AG09309 (cell line): ENCODE measurements at regions not wholly inside any gene's neighbourhood (a gene's known extent, or its start where the extent isn't known, plus 50 kb on each side); places are given as distances from the start of the nearest gene placed in this dataset.

Experiments used
- DNase-seq: peaks from one replicate; pipeline ENCODE4 v3.0.0-alpha.2; 2010; ENCODE audit warnings: low read depth
- H3K4me3 ChIP-seq: 2 replicates; pipeline ENCODE4 v1.5.1; 2011; ENCODE audit warnings: mild to moderate bottlenecking, low read depth, low read length, moderate library complexity; ENCODE audit not compliant: control insufficient read depth
- CTCF ChIP-seq: IDR thresholded peaks from 2 replicates; pipeline ENCODE4 v1.5.1; 2011; ENCODE audit warnings: mild to moderate bottlenecking, low read depth, low read length, inconsistent platforms; ENCODE audit not compliant: insufficient read depth, control insufficient read depth; ENCODE audit errors: missing control alignments

- no peak overlapping the region for H3K4me3 ChIP-seq
- no peak for TF ChIP-seq CTCF
- no peak for DNase-seq
Measured at GRCh38 chr9:108160706-108161355, 671.3 kb upstream of the KLF4 start.

- no peak overlapping the region for H3K4me3 ChIP-seq
- DNase-seq = no peak
- TF ChIP-seq CTCF = no peak
Measured at GRCh38 chr9:108160039-108160438, 670.5 kb upstream of the KLF4 start.

- no peak for TF ChIP-seq CTCF
- no peak overlapping the region for H3K4me3 ChIP-seq
- no peak for DNase-seq
Measured at GRCh38 chr9:108158236-108158995, 668.8 kb upstream of the KLF4 start.

- no peak for TF ChIP-seq CTCF
- peak; percentile 40 for DNase-seq
- no peak overlapping the region for H3K4me3 ChIP-seq
Measured at GRCh38 chr9:108156270-108156998, 666.9 kb upstream of the KLF4 start.

- H3K4me3 ChIP-seq = no peak overlapping the region
- DNase-seq = no peak
- TF ChIP-seq CTCF = no peak
Measured at GRCh38 chr9:108153416-108153815, 663.8 kb upstream of the KLF4 start.

GRCh38 chr9:108150736-108151586, 661.4 kb upstream of the KLF4 start:
- no peak for DNase-seq
- no peak for TF ChIP-seq CTCF
- H3K4me3 ChIP-seq = no peak overlapping the region
